ENCODE measurements at regions not wholly inside any gene's neighbourhood (a gene's known extent, or its start where the extent isn't known, plus 50 kb on each side); places are given as distances from the start of the nearest gene placed in this dataset.

DNA sequence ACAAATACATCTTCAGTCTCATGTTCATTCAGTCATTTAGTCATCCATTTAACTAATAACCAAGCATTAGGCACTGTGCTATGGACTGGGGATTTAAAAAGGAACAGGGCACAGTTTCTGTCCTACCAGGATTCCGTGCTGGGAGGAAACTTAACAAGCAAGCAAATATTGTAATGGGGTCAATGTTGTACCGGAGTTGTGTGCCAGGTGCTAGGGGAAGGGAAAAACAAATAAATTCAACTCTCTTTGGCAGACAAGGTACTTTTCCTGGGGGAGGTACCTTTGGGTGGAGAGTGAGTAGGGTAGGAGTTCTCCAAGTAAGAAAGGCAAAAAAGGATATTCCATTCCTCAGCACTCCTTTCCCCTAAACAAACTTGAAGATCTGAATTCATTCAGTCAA lies 90.3 kb downstream of the OLIG3 start:
- no peak for TF ChIP-seq CTCF (IDR thresholded peaks at IDR 0.05)
- no peak for TF ChIP-seq POLR2A (IDR thresholded peaks at IDR 0.05)

All from body of pancreas (tissue), 4 donors.